GM21360 (cell line): ENCODE measurements at regions not wholly inside any gene's neighbourhood (a gene's known extent, or its start where the extent isn't known, plus 50 kb on each side); places are given as distances from the start of the nearest gene placed in this dataset.

Experiments used
- ATAC-seq: cut with Tn5 transposase; IDR thresholded peaks from one replicate; pipeline ENCODE4 v1.9.1; 2021; ENCODE audit warnings: mild to moderate bottlenecking, moderate library complexity; ENCODE audit not compliant: unreplicated experiment

- no peak for ATAC-seq
These were observed 257.8 kb downstream of the NR2F1-AS1 start for GRCh38 chr5:93322974-93323860.

GRCh38 chr5:93320920-93321445 lies 260.0 kb downstream of the NR2F1-AS1 start:
- no peak for ATAC-seq

GRCh38 chr5:93313672-93314071 lies 267.3 kb downstream of the NR2F1-AS1 start:
- ATAC-seq = no peak

DNA sequence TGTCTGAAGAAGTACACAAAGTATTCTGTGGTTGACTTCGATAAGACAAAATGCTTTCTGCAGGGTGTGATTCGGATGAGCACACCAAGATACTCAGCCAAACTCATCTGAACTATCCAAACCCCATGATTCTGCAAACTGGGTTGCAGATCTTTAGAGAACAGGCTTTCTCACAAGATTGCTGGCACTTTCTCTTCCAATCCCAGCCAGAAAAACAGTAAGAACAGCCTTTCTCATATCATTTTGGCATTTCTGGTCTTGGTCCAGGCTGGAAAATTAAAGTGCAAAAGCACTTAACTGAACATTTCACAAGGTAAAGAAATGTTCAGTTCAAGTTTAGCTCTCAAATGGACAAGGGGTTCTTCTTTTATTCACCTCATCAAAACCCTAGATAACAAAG lies 269.1 kb downstream of the NR2F1-AS1 start:
- no peak for ATAC-seq

DNA sequence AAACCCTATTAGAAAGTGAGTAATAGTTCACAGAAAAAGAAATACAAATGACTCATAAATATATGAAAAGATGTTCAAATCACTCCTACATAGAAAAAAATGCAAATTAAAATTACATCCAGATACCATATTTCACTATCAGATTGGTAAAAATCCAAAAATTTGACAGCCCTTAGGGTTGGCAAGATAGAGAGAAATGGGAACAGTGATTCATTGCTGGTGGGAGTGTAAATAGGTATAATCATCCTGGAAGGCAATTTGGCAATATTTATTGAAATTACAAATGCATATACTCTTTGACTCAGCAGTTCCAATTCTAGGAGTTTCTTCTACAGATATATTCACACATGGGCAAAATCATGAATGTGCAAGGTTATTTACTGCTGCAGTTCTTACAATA lies 273.5 kb downstream of the NR2F1-AS1 start:
- ATAC-seq = no peak

DNA sequence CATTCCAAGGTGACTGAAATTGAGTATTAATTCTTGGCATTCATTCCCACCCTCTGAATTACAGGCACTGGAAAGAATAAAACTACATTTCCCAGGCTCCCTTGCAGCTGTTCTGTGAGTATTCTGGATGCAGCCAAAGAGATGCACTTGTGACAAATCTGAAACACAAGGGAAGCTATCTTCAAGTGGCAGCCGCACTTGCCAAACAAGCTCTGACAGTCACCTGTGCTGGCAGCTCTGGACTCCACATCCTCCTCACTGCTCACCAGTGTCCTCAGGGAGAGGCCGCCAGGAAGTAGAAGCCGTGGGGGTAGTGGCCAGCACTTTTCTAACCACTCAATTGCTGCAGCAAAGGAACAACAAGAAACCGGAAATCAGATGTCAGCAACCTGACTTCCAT lies 275.0 kb downstream of the NR2F1-AS1 start:
- ATAC-seq = no peak

DNA sequence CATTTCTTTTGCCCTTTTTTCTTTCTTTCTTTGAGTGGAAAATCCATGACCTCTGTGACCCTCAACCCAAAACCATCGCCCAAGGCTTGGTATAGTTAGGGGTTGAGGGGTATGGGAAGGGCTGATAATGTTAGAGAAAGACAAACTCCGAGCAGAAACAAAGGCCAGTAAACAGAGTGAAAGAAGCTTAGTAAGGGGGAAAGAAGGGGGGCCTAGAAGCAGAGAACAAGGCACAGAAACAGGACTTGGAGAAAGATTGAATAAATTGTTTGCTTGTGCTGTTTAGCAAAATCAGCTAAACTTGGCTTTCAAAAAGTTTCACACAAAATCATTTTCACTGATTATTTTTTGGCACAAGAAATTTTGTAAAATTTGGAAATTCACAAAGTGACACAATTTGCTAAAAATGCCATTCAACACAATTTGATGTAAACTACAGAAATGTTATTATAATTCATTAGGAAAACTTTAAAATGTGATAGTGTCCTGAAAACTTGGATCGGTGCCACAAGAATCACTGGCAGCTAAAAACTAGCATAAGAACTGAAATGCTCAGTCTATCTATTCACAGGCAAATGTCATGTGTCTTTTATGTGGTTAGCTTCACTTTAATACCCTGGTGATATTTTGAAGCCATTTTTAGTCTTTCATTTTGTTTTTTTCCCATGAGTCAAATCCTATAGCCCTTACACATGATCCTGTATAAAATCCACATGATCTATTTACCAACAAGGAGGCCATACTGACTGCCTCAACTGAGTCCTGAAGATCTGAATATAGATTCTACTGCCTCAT lies 276.4 kb downstream of the NR2F1-AS1 start:
- ATAC-seq = no peak

- no peak for ATAC-seq
These were observed 277.7 kb downstream of the NR2F1-AS1 start for GRCh38 chr5:93303291-93303691.

DNA sequence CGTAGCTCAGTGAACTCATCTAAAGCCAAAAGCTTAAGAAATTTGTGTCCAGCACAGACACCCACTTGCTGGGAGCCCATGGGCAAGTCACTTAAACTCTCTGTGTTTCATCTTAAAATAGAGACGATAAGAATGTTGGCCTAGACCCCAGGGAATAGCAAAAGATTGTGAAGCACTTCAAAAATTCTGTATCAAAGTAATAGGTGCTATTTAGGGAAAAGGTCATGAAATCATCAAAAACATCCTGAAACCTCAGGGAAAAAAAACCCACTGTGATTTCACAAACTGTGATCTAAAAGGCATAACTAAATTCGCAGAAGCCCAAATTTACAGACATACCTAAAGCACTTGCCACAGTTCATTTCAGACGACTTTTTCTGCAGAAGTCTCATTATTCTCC lies 278.3 kb downstream of the NR2F1-AS1 start:
- no peak for ATAC-seq

GRCh38 chr5:93300945-93301344 lies 280.1 kb downstream of the NR2F1-AS1 start:
- ATAC-seq = no peak

- ATAC-seq = no peak
These were observed 280.6 kb downstream of the NR2F1-AS1 start for GRCh38 chr5:93300309-93300923.

- ATAC-seq = no peak
These were observed 281.2 kb downstream of the NR2F1-AS1 start for GRCh38 chr5:93299681-93300308.

DNA sequence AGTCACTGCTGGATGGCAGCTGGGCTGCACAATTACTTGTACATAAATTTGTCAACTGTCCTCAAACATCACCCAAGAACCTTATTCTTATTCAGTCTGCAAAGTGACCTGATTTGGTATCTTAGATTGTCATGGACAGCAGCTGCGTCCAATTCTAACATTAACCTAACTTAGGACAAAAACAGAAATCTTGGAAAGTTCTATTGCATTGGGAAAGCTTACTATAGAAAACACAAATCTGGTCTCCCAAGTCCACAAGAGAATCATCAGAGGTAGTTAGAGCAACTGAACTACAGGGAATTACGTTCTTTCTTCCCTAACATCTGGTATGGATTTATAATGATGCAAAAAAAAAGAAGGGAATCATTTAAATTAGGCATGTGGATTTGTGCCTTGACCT lies 283.9 kb downstream of the NR2F1-AS1 start:
- no peak for ATAC-seq

GRCh38 chr5:93296338-93296737 lies 284.7 kb downstream of the NR2F1-AS1 start:
- no peak for ATAC-seq

DNA sequence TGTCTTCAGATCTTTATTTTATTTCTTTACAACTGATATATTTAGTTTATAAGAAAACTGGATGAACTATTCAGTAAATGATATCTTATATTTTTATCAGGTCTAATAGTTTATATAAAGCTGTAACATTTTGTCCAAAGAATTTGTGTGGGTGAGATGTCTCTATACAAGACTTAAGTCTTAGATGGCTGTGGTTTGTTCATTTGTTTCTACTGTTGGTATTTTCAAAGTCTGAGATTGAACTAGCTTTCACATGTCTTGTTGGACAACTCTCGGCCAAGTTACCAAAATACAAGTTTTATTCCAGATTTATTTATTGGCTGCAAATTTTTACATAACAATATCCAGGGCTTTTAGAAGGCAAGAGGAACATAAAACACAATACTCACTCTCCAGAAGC lies 286.0 kb downstream of the NR2F1-AS1 start:
- ATAC-seq = no peak

DNA sequence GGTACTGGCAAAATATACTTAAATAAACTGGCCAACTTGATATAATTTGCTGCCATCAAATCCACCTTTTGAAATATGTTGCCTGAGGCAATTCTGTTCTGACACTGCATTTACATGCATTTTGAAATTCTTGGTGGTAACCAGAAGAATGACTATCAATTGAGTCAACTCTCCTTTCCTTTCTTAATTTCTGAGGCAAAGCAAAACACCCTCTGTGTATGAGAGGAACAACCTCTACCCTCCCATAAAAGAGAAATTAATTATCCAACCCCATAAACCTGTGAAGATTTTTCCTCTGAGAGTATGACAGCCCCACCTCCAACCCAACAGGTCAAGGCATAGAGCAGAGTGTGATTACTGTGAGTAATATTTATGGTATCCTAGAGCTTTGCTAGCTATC lies 286.8 kb downstream of the NR2F1-AS1 start:
- ATAC-seq = no peak

DNA sequence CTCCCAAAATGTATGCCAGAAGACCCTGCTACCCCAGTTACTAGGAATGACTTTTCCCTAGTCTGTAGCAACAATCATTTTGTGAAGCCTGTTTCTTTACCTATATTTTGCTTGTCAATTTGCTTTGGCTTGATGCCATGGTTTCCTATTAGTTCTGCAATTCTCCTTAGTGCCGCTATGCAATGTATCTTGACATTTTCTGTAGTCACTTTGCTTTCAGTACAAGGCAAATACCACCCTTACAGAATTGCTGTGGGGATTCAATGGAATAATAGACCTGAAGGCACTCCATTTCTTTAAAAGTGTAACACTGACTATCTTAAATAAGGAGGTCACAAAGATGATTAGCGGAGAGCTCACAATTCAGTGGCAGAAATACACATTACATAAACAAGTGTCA lies 291.1 kb downstream of the NR2F1-AS1 start:
- ATAC-seq = no peak

DNA sequence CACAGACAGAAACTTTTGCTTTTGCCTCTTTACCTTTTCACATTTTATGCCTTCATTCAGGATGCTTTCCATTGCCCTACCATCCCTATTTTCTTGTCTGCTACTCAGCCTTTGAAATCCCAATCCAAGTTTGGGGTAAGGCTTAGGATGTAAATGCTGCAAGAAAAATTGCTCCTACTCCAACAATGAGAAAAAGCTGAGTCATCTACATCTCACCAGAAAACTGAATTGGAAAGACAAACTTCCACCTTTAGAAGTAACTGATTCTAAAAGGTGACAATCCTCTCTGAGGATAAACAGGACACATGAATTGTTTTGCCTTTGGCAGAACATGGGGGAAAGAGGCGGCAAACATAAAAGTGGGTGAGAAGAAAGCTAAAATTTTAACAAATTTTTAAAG lies 295.6 kb downstream of the NR2F1-AS1 start:
- ATAC-seq = no peak

DNA sequence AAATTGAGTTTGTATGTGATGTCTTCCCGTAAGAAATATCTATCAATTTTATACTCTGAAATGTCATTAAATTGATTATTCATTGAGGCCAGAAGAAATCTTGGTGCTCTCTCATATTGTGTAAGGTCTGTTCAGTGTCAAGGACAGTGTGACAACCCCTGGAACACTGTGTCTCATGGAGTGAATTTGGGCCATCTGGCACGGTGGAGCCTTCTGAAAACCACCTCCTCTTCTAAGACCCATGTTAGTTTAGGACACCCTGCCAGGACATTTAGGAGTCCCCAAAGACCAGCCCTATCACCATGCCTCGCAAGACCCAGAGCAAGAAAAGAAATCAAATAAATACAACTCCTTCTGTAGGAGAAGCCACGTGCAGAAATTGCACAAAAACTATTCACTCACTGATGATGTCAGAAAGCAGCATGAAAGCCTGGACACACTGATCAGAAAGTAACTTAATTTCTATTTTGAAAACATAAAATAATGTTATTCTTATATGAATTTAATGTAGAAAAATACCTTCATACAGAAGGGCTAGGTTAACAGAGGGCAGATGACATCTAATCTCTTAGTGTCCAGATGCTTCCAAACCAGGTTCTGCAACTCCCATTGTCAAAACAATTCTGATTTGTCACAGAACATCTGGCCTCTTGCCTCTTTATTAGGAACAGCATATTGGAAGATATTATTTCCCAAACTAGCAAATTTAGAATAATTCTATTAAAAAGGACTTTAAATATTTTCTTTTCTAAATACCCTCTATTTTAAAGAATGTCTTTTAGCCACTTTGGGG lies 298.8 kb downstream of the NR2F1-AS1 start:
- no peak for ATAC-seq

DNA sequence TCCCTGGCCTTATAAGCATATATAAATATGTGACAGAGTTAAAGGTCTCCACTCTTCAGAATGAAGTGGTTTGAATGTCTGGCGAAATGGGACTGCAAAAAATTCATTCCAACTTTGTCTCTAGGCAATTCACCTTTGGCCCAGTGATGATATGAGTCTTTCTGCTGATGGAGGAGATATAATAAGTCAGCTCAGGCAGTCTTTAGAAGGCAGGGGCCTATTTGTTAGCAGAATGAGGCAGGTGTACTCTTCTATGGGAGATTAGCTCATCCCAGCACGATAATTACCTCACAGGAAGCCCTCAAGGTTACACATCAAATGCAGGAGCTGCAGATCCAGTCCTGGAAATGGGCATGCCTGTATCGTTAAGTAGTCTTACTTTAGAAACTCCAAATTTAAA lies 300.5 kb downstream of the NR2F1-AS1 start:
- no peak for ATAC-seq
